ENCODE measurements at regions not wholly inside any gene's neighbourhood (a gene's known extent, or its start where the extent isn't known, plus 50 kb on each side); places are given as distances from the start of the nearest gene placed in this dataset.

GRCh38 chr2:65831509-65831908 lies 399.1 kb upstream of the SPRED2 start:
- Histone ChIP-seq H3K79me2 (ENCODE audit: insufficient read depth, low read length) (no peaks in the 10 kb centered on the region), H3K9me3 (replicated peaks in 1 of 2; ENCODE audit: control insufficient read depth in 1 of 2, insufficient read depth in 1 of 2, low read length in 2 of 2) (no peaks in the 10 kb centered on the region), H3K36me3 (replicated peaks in 1 of 2; ENCODE audit: control insufficient read depth in 1 of 2, insufficient read depth in 2 of 2, low read length in 2 of 2) (no peaks in the 10 kb centered on the region), H3K4me3 (replicated peaks in 1 of 3; ENCODE audit: low read depth in 2 of 3, low read length in 3 of 3) (no peak overlapping the region), H4K20me1 (ENCODE audit: insufficient read depth, low read length) (no peaks in the 10 kb centered on the region), H3K4me1 (ENCODE audit: control insufficient read depth in 1 of 2, insufficient read depth in 2 of 2, low read length in 2 of 2) (no peaks in the 10 kb centered on the region), H3K27me3 (ENCODE audit: control insufficient read depth in 2 of 2, insufficient read depth in 2 of 2, low read length in 2 of 2) (no peaks in the 10 kb centered on the region), H3K9ac (ENCODE audit: insufficient read depth, low read length, poor library complexity, severe bottlenecking) (no peak overlapping the region), H3K4me2 (replicated peaks; ENCODE audit: extremely low read depth, low read length, poor library complexity, severe bottlenecking) (no peak overlapping the region), H3K27ac (ENCODE audit: low read depth in 1 of 2, low read length in 2 of 2) (no peak overlapping the region), H2AFZ (ENCODE audit: insufficient read depth, low read depth, low read length, poor library complexity, severe bottlenecking) (no peak overlapping the region)
- H3K27ac Mint-ChIP-seq = no peak overlapping the region
- intact Hi-C loops (cut with micrococcal nuclease) = no loop called here
- H3K36me3 Mint-ChIP-seq = no peaks in the 10 kb centered on the region
- peaks cover 0 to 5% (median 0%) of the 10 kb centered on the region in 3 donors for H3K27me3 Mint-ChIP-seq (ENCODE audit: low read depth in 3 of 3)
- H3K9me3 Mint-ChIP-seq = peaks cover 0 to 3% (median 1%) of the 10 kb centered on the region in 7 donors
- no peak for TF ChIP-seq CTCF (IDR thresholded peaks at IDR 0.05)
- no peak overlapping the region for H3K4me3 Mint-ChIP-seq
- no CpG with 5 or more reads among the region's 1 CpG for WGBS (ENCODE audit: insufficient coverage)
- no peak for DNase-seq
- H3K4me1 Mint-ChIP-seq = no peaks in the 10 kb centered on the region

GRCh38 chr2:65826567-65826966 lies 394.2 kb upstream of the SPRED2 start:
- Histone ChIP-seq H3K36me3 (replicated peaks in 1 of 2; ENCODE audit: control insufficient read depth in 1 of 2, insufficient read depth in 2 of 2, low read length in 2 of 2) (no peaks in the 10 kb centered on the region), H3K4me1 (ENCODE audit: control insufficient read depth in 1 of 2, insufficient read depth in 2 of 2, low read length in 2 of 2) (no peaks in the 10 kb centered on the region), H3K27me3 (ENCODE audit: control insufficient read depth in 2 of 2, insufficient read depth in 2 of 2, low read length in 2 of 2) (no peaks in the 10 kb centered on the region), H3K4me2 (replicated peaks; ENCODE audit: extremely low read depth, low read length, poor library complexity, severe bottlenecking) (no peak overlapping the region), H3K9ac (ENCODE audit: insufficient read depth, low read length, poor library complexity, severe bottlenecking) (no peak overlapping the region), H3K4me3 (replicated peaks in 1 of 3; ENCODE audit: low read depth in 2 of 3, low read length in 3 of 3) (no peak overlapping the region), H3K27ac (ENCODE audit: low read depth in 1 of 2, low read length in 2 of 2) (no peak overlapping the region), H3K79me2 (ENCODE audit: insufficient read depth, low read length) (no peaks in the 10 kb centered on the region), H4K20me1 (ENCODE audit: insufficient read depth, low read length) (no peaks in the 10 kb centered on the region), H3K9me3 (replicated peaks in 1 of 2; ENCODE audit: control insufficient read depth in 1 of 2, insufficient read depth in 1 of 2, low read length in 2 of 2) (no peaks in the 10 kb centered on the region), H2AFZ (ENCODE audit: insufficient read depth, low read depth, low read length, poor library complexity, severe bottlenecking) (no peak overlapping the region)
- H3K27me3 Mint-ChIP-seq (ENCODE audit: low read depth in 3 of 3) = peaks cover 0 to 4% (median 0%) of the 10 kb centered on the region in 3 donors
- no peaks in the 10 kb centered on the region for H3K4me1 Mint-ChIP-seq
- H3K27ac Mint-ChIP-seq = no peak overlapping the region
- intact Hi-C loops (cut with micrococcal nuclease) = no loop called here
- TF ChIP-seq CTCF (IDR thresholded peaks at IDR 0.05) = no peak
- peaks cover 0 to 2% (median 1%) of the 10 kb centered on the region in 7 donors for H3K9me3 Mint-ChIP-seq
- no peak overlapping the region for H3K4me3 Mint-ChIP-seq
- WGBS (ENCODE audit: insufficient coverage) = 100% methylated on average over 1 of the region's 1 CpG
- DNase-seq = no peak
- H3K36me3 Mint-ChIP-seq = no peaks in the 10 kb centered on the region

Measured in CD14-positive monocyte (primary cell).